ENCODE measurements at regions not wholly inside any gene's neighbourhood (a gene's known extent, or its start where the extent isn't known, plus 50 kb on each side); places are given as distances from the start of the nearest gene placed in this dataset.

DNA sequence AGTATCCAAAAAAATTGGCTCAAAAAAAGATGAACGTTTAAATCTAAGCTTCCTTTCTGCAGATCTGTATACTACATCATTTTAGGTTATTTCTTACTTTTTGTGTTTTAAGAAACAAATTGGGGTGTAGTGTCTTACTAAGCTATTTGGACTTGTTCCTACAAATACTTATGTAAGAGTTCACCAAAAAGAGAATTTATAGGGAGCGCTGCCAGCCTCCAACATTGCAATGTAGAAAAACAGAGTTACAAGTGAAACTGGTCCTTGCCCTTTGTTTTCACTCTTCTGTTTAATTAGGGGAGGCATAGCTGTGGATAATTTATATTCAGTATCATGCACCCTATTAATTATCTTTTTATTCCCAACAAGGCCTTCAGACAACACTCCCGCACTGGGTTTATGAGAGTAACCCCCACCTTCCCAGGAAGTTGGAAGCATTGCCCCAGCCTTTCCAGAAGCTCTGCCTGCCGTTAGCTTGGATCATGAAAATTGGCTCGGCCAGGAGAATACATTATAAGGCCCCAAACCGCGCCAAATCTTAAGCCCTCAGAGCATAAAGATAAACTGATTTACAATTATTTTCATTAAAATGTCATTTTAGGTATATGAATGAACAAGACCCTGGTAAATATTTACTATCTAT lies 261.8 kb upstream of the KLF6 start:
- H3K4me1 Mint-ChIP-seq (ENCODE audit: low read depth): peaks cover 49% of the 10 kb centered on the region
- H3K36me3 Mint-ChIP-seq (ENCODE audit: low read depth): peaks cover 9% of the 10 kb centered on the region
- no peak overlapping the region for H3K27ac Mint-ChIP-seq
- peaks cover 11% of the 10 kb centered on the region for H3K9me3 Mint-ChIP-seq
- intact Hi-C loops (cut with micrococcal nuclease): no loop called here
- H3K27me3 Mint-ChIP-seq: no peaks in the 10 kb centered on the region
- no peak overlapping the region for H3K4me3 Mint-ChIP-seq

DNA sequence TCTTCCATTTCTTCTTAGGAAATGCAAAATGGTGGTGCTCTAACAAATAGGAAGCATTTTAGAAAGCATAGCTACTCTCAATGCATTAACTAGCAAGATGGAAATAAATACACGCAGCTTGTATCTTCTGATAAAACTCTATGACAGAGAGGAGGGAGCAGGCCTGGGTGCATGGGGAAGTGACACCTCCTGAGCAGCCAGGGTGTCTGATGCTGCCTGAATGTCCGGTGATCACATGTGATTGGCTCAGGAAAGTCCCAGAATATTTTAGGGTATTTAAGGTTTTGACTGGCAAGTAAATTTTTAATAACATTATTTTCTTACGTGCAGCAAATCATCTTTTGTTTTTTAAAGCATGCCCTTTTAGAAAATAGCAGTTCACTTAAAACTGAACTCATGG lies 261.0 kb upstream of the KLF6 start:
- peaks cover 19% of the 10 kb centered on the region for H3K9me3 Mint-ChIP-seq
- no peaks in the 10 kb centered on the region for H3K27me3 Mint-ChIP-seq
- peak overlapping the region; percentile 22 for H3K27ac Mint-ChIP-seq
- H3K36me3 Mint-ChIP-seq (ENCODE audit: low read depth): peaks cover 15% of the 10 kb centered on the region
- no peak overlapping the region for H3K4me3 Mint-ChIP-seq
- H3K4me1 Mint-ChIP-seq (ENCODE audit: low read depth): peaks cover 41% of the 10 kb centered on the region
- intact Hi-C loops (cut with micrococcal nuclease): no loop called here

DNA sequence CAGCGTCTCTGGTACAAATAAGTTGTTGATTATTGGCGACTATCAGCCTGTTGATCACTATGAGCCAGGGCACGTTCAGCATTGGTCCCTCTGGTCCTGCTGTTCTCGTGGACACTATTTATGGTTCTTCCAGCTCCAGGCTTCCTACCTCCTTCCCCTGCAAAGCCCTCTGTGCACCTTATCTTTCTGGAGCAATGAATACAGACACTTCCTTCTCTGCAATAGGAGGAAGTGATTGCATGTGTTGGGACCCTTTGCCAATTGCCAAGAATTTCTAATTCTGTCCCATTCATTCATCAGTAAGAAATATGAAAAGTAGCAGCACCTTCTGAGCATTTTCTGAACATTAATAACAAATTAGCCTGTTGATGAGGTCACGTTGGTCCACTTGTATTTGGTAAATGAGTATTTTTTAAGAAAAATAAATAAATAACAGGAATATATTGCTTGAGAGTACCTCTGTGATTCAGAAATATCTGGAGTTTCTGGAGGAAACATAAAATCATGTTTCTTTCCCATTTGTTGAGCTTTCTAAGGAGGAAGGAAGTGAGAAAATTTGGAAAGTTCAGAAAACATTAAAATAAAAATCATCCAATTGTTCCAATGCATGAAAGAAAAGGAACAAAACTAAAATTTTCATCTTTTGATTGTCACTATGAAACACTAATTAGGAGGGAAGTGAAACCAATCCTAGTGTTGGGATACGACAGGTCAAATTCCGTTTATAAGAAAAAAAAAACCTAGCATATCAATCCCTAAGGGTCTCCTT lies 259.1 kb upstream of the KLF6 start:
- Mint-ChIP-seq H3K4me1 (ENCODE audit: low read depth) (peaks cover 36% of the 10 kb centered on the region), H3K27me3 (no peaks in the 10 kb centered on the region)
- intact Hi-C loops (cut with micrococcal nuclease): no loop called here

DNA sequence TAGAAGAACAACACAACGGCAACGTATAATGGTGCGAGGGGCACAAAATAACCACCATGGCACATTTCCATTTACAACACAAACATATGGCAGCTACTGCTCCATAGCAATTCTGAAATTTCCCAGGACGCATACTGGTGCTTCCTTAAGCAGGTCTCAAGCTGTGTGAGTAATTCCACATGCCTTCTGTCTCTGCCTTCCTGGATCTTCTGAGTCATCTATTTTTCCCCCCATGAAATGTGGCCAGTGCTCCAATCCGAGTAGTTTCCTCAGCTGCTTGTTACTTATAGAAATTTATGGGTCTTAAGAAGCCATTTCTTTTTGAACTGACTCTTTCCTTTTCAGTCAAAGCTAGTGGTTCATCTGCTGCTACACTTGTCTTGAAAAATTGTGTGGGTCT lies 256.6 kb upstream of the KLF6 start:
- Mint-ChIP-seq H3K9me3 (peaks cover 25% of the 10 kb centered on the region), H3K27me3 (no peaks in the 10 kb centered on the region), H3K36me3 (ENCODE audit: low read depth) (peaks cover 15% of the 10 kb centered on the region), H3K4me3 (no peak overlapping the region), H3K27ac (no peak overlapping the region), H3K4me1 (ENCODE audit: low read depth) (peaks cover 28% of the 10 kb centered on the region)
- intact Hi-C loops (cut with micrococcal nuclease): no loop called here

More for the DNA sequence above, 259.1 kb upstream of the KLF6 start:
- Mint-ChIP-seq H3K9me3 (peaks cover 25% of the 10 kb centered on the region), H3K36me3 (ENCODE audit: low read depth) (peaks cover 15% of the 10 kb centered on the region), H3K4me3 (no peak overlapping the region), H3K27ac (no peak overlapping the region)

DNA sequence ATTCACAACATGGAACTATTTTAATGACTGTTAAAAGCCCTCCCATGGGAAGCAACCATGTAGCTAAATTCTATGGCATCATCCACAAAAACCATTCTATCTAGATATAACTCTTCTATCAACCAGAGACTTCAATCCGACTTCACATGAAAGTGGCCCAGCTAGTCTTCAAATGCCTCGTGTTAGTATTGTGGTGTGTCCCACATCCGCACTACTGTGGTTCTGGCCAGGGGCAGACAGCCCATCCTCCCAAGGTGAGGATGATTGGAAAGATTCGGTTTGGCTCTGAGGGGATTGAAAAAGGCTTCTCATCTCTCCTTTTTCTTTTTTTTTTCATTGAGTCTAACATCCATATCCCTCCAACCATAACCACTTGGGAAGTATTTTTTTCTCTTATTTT lies 253.0 kb upstream of the KLF6 start:
- no peak overlapping the region for H3K4me3 Mint-ChIP-seq
- H3K4me1 Mint-ChIP-seq (ENCODE audit: low read depth): peaks cover 26% of the 10 kb centered on the region
- H3K9me3 Mint-ChIP-seq: peaks cover 25% of the 10 kb centered on the region
- H3K27ac Mint-ChIP-seq: no peak overlapping the region
- H3K36me3 Mint-ChIP-seq (ENCODE audit: low read depth): peaks cover 15% of the 10 kb centered on the region
- no peaks in the 10 kb centered on the region for H3K27me3 Mint-ChIP-seq
- intact Hi-C loops (cut with micrococcal nuclease): no loop called here

DNA sequence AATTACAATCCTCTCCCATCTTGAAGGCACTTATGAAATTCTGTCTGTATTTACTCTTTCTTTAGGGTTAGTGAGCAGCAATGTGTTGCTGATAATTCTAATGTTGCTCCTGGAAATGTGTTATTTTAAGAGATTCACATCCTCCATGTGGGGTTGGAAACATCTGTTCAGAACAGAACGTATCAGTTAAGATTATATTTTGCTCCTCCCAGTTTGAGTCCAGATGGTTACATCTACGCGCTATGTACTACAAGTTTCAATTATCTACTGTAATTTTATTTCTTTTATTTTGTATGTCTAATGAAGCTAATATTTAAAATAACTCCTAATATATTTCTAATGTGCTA lies 250.6 kb upstream of the KLF6 start:
- Mint-ChIP-seq H3K4me1 (ENCODE audit: low read depth) (peaks cover 21% of the 10 kb centered on the region), H3K9me3 (peaks cover 2% of the 10 kb centered on the region), H3K27ac (peak overlapping the region; percentile 70), H3K4me3 (no peak overlapping the region), H3K27me3 (no peaks in the 10 kb centered on the region), H3K36me3 (ENCODE audit: low read depth) (no peaks in the 10 kb centered on the region)
- intact Hi-C loops (cut with micrococcal nuclease): no loop called here

DNA sequence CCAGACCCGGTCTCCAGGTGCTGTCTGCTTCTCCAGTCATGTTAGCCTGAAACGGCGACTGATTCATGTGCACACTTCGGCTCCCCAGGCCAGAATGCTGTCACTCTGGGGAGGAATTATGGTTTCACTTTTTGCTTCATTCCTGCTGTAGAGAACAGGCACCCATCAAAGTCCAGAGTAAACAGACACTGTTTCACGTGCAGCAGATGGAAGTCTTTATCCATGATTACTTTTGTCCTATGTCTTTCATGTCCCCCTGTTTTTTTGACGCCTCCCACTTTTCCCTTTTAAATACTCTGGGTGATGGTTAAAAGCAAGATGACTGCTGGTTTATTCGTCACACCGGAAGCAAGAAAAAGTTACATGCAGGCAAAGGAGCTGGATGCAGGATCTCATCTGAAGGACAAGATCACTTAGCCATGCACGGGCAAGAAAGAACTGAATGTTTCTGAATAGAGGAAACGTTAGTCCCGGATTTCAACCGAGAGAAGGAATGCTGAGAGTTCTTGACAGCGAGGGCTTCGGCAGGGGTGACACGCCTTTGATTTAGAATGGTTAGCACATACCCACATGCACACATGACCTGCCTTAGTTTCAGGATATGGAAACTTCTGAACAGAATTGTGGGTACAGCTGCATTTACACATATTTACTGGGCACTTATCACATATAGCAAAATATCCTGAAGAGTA lies 250.0 kb upstream of the KLF6 start:
- intact Hi-C loops (cut with micrococcal nuclease): no loop called here
- H3K9me3 Mint-ChIP-seq: no peaks in the 10 kb centered on the region
- no peaks in the 10 kb centered on the region for H3K36me3 Mint-ChIP-seq (ENCODE audit: low read depth)

DNA sequence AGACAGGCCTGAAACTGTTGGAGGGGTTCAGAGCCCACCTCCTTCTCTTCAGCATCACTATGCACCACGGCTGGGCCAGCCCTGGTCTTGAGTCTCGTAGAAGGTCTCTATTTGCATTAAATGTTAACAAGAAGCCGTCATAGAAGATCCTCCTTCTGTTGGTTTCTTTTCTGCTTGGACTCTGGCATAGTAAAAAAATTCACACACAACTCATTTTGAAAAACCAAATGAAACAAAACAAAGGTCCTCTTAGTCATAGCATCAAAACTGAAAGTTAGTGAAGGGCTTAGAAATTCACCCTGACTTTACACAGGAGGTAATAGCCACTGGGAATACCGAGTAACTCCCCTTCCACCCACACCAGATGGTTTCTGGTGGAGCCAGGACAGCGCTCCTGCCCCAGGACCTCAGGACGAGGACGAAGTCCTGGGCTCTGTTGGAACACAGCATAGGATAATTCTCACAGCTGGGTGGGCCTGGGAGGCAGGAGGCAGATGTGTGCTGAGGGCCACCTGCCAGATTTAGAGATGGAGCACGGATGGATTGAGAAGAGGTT lies 248.4 kb upstream of the KLF6 start:
- H3K9me3 Mint-ChIP-seq: no peaks in the 10 kb centered on the region
- intact Hi-C loops (cut with micrococcal nuclease): no loop called here
- no peaks in the 10 kb centered on the region for H3K27me3 Mint-ChIP-seq
- no peak overlapping the region for H3K4me3 Mint-ChIP-seq
- peaks cover 21% of the 10 kb centered on the region for H3K4me1 Mint-ChIP-seq (ENCODE audit: low read depth)
- H3K27ac Mint-ChIP-seq: no peak overlapping the region
- H3K36me3 Mint-ChIP-seq (ENCODE audit: low read depth): no peaks in the 10 kb centered on the region

More for the DNA sequence above, 250.0 kb upstream of the KLF6 start:
- Mint-ChIP-seq H3K27me3 (no peaks in the 10 kb centered on the region), H3K4me3 (peak overlapping the region; percentile 11), H3K27ac (peak overlapping the region; percentile 70), H3K4me1 (ENCODE audit: low read depth) (peaks cover 21% of the 10 kb centered on the region)

DNA sequence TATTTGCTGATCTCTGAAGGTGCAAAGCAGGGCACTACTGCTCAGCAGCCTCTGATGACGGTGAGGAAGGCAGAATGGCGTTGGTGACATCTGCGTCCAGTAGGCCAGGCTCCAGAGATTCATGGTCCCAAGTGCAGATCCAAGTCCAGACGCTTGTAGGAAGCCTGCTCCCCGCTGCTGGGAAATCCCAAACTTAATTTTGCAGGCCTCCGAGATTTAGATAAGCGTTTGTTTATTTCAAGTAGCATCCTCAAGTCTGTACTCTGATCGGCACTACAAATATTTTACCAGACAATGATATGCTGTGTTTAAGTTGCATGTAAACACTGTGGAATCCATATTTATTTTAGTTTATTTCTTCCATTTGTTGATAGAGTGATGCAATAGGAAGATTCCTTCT lies 244.9 kb upstream of the KLF6 start:
- no peak overlapping the region for H3K27ac Mint-ChIP-seq
- intact Hi-C loops (cut with micrococcal nuclease): no loop called here

DNA sequence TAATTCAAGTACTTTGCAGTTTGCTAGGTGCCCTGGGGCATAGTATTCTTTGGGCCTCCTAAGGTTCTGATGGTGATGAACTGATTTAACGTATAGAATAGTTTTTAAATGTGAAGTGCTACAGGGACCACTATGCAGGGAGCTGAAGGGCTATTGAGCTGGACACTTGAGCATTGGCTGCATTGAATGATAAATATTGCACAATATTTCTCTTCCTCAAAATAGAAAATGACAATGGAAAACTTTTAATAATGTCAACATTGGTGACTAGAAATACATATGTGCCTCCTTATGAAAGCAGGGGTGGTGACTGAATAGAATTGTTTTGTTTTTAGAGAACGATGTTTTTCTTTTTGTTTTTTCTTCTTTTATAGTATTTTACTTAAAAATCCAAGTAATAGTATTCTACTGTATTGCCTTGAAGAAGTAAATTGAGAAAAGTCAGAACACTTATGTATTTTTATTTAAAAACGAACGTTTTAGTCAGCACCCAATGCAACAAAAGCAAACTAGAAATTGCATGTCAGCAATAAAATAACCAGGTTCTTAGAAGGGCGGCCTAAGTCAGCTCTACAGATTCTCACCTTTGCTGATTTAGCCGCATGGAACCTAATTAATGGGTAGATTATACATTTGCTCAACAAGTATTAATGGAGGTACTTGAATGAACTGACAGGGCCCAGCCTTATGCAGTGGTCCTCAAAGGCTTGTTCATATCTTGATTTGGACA lies 244.0 kb upstream of the KLF6 start:
- H3K4me3 Mint-ChIP-seq: no peak overlapping the region
- H3K4me1 Mint-ChIP-seq (ENCODE audit: low read depth): peaks cover 6% of the 10 kb centered on the region
- no peak overlapping the region for H3K27ac Mint-ChIP-seq
- H3K27me3 Mint-ChIP-seq: peaks cover 11% of the 10 kb centered on the region
- no peaks in the 10 kb centered on the region for H3K36me3 Mint-ChIP-seq (ENCODE audit: low read depth)
- H3K9me3 Mint-ChIP-seq: no peaks in the 10 kb centered on the region
- intact Hi-C loops (cut with micrococcal nuclease): no loop called here

More for the DNA sequence above, 244.9 kb upstream of the KLF6 start:
- Mint-ChIP-seq H3K4me3 (no peak overlapping the region), H3K4me1 (ENCODE audit: low read depth) (peaks cover 14% of the 10 kb centered on the region), H3K9me3 (no peaks in the 10 kb centered on the region), H3K27me3 (peaks cover 8% of the 10 kb centered on the region), H3K36me3 (ENCODE audit: low read depth) (no peaks in the 10 kb centered on the region)

DNA sequence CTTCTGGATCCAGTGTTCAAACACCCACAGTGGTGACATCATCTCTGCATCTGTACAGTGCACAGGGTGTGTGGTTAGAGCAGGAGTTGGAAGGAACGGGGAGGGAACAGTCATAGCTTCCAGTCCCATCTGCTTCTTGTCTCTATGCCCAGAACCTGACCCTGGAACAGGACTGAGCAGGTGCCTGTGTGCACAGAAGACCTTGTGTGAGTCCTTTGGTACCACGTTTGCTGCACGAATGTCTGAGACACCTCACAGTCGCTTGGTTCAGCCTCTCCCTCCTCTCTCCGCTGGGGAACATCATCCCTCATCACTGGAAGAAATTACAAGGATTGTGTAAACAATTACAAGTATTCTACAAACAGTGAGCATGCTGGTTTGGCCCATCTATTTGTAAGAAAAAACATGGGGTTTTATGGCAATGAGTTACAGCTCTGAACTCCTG lies 243.0 kb upstream of the KLF6 start:
- Mint-ChIP-seq H3K4me1 (ENCODE audit: low read depth) (peaks cover 5% of the 10 kb centered on the region), H3K4me3 (no peak overlapping the region), H3K36me3 (ENCODE audit: low read depth) (no peaks in the 10 kb centered on the region), H3K27me3 (peaks cover 11% of the 10 kb centered on the region), H3K9me3 (no peaks in the 10 kb centered on the region), H3K27ac (no peak overlapping the region)
- intact Hi-C loops (cut with micrococcal nuclease): no loop called here

DNA sequence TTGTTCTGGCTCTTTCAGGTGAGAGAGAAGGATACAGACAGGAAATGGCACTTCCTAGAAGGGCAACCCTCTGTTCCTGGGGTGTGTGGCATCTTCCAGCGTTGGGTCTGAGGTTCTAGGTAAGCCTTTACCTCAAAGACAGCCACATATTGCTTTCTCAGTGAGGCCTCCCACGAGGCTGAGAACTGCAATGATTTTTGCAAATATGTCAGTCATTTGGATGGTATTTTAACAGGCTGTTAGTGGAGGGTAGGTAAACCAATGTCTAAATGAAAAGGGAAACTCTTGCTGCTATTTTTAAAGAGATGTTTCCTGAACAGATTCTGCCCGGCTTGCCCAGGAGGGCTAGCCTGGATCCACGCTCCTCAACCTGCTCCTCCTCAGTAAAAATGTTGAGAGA lies 240.3 kb upstream of the KLF6 start:
- H3K36me3 Mint-ChIP-seq (ENCODE audit: low read depth): no peaks in the 10 kb centered on the region
- intact Hi-C loops (cut with micrococcal nuclease): no loop called here

DNA sequence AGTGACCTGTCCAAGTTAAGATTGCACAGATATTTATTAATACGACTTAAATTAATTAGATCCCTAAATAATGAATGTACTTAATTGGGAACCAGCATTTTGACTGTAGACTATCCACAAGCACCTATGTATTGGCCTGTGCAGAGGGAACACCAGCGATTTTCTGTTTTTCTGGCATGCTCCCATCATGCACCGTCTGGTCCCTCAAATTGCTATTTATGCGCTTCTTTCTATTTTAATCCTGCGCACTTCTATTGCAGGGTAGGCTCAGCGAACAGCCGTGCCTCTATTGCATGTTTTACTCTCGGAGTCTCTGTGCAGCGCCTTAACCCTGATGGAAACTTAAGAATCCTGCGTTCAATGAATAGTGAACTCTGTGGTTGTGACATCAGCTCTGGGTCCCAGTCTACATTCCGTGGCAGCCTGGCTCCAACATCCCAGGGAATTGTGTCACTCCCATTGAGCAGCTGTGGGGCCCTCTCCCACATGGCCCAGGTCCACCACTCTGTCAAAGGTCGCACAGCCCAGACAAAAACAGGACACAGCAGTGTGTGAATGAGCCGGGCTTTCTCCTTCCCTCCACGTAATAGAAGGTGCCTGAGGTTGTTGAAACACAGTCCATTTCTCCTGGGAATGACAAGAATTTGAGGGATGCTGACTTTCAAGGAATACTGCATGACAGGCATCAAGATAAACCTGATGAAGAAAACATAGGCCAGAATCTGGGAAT lies 239.7 kb upstream of the KLF6 start:
- peaks cover 11% of the 10 kb centered on the region for H3K27me3 Mint-ChIP-seq
- no peak overlapping the region for H3K4me3 Mint-ChIP-seq
- no peaks in the 10 kb centered on the region for H3K9me3 Mint-ChIP-seq
- H3K36me3 Mint-ChIP-seq (ENCODE audit: low read depth): no peaks in the 10 kb centered on the region
- intact Hi-C loops (cut with micrococcal nuclease): no loop called here
- H3K27ac Mint-ChIP-seq: no peak overlapping the region
- peaks cover 5% of the 10 kb centered on the region for H3K4me1 Mint-ChIP-seq (ENCODE audit: low read depth)

More for the DNA sequence above, 240.3 kb upstream of the KLF6 start:
- Mint-ChIP-seq H3K4me1 (ENCODE audit: low read depth) (peaks cover 5% of the 10 kb centered on the region), H3K27me3 (peaks cover 11% of the 10 kb centered on the region), H3K27ac (no peak overlapping the region), H3K4me3 (no peak overlapping the region), H3K9me3 (no peaks in the 10 kb centered on the region)
